RPMI7951 (cell line): ENCODE measurements at regions not wholly inside any gene's neighbourhood (a gene's known extent, or its start where the extent isn't known, plus 50 kb on each side); places are given as distances from the start of the nearest gene placed in this dataset.
"Not testable (repeated sequence)": the region's sequence is repeated elsewhere in the genome, so short reads cannot be mapped to it uniquely, and the experiment has no call there.

Experiments used
- DNase-seq: peaks from one replicate; pipeline ENCODE4 v3.0.0-alpha.2; 2012; ENCODE audit warnings: low read depth

DNA sequence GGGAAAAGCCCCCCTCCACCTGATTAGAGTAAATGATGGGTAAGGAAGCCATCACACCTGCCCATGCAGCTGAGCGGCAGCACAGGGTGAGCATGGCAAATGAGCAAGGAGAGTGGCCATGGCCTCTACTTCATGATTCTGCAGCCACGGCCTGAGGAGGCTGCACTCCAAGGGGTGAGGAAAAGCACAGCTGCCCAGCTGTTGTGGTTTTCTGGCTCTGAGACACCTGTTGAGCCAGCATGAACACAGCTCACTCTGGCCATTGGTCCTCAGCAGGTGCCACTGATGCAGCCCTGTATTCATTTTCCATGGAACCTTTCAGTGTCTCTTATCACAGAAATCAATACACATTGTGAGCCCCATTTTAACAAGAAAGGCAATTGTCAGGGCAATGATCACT is 707.2 kb downstream of the AACS start:
- DNase-seq = no peak

GRCh38 chr12:125773033-125773640 is 707.9 kb downstream of the AACS start:
- peak; percentile 14 for DNase-seq

- no peak for DNase-seq
Observed at GRCh38 chr12:125775507-125775906, 710.3 kb downstream of the AACS start.

- no peak for DNase-seq
Observed at GRCh38 chr12:125776212-125776611, 711.0 kb downstream of the AACS start.

DNA sequence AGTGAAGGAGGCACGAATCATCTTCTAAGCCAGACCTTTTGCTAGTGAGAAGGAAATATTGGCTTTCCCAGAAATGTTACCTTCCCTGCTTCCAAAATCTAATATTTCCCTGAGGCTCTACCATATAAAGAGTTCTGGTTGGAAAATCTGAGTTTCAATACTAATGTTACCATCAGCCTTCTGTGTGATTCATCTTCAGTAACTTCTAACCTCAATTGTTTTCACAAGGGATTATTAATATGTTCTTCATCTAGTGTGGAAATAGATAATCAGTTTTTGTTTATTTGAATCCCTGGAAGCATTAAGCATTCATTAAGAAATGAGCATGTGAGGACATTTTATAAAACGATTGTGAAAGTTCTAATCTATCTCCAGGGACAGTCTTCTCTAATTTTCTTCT is 720.9 kb downstream of the AACS start:
- DNase-seq = no peak

GRCh38 chr12:125794401-125794800 is 729.2 kb downstream of the AACS start:
- peak; percentile 26 for DNase-seq

GRCh38 chr12:125797421-125798175 is 732.4 kb downstream of the AACS start:
- DNase-seq = peak; percentile 1

DNA sequence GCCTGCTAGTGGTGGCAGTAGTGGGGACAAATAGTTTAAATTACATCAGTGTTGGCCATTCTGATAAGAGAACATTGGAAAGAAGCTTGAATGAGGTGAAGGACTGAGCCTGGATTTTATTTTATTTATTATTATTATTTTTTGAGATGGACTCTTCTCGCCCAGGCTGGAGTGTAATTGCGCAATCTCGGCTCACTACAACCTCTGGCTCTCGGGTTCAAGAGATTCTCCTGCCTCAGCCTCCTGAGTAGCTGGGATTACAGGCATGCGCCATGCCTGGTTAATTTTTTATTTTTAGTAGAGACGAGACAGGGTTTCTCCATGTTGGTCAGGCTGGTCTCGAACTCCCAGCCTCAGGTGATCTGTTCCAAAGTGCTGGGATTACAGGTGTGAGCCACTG is 739.4 kb downstream of the AACS start:
- no peak for DNase-seq

DNA sequence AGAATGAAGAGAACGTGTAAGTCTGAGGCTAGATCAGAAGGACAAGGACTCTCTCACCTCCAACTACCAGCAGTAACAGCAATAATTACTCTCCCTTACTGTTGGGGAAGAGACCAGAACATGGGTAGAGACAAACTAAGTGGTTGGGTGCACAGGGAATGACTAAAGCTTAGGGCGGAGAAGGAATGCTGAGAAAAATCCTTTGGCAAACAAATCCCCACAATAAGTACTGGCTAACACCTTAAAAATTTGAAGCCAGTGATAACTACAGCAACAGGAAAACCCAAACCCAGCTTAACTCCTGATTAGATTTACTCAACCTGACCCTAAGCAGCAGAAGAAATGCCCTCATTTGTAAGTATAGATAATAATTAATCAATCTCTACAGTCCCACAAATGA is 759.0 kb downstream of the AACS start:
- no peak for DNase-seq

GRCh38 chr12:125835852-125836251 is 770.6 kb downstream of the AACS start:
- no peak for DNase-seq

DNA sequence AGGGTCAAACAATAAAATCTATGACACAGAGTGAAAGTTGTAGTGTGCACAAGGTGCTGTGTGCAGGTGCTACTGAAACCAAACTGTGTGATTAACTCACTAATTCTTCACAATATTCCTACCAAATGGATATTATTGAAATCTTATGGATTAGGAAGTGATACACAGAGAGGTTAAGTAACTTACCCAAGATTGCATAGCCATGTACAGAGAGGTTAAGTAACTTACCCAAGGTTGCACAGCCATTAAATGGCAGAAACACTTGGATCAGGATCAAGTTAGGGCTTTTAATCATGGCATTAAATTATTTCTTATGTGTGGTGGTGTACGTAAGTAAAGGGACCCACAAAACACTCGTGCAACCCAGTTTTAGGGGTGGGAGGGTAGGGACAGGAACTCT is 771.4 kb downstream of the AACS start:
- DNase-seq = no peak

DNA sequence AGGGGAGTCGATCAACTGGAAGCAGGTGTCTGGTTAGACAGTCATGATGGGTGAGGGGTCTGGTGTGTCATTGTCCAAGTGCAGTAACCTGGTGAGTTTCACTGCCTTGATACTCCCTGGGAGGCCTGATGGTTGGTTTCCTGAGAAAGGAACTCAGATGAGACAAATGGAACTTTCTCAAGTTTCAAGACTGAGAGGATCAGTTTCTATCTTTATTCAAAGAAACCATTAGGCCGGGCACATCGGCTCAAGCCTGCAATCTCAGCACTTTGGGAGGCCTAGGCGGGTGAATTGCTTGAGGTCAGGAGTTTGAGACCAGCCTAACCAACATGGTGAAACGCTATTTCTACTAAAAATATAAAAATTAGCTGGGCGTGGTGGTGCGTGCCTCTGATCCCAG is 776.1 kb downstream of the AACS start:
- DNase-seq = no peak

- peak; percentile 2 for DNase-seq
Observed at GRCh38 chr12:125852116-125852515, 786.9 kb downstream of the AACS start.

DNA sequence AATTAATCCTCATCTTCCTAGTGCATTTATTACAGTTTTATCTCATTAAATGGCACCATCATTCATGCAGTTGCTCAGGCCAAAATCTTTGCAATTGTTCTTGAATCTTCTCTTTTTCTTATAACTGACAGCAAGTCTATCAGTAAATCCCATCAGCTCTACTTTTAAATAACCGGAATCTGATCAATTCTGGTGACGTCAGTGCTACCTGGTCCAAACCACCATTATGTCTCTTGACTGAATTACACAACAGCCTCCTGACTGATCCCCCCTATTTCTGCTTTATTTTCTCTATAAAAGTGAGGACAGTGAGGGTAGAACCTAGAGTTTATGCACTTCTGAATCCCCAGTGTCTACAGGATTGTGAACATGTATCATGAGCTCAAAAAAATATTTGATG is 787.4 kb downstream of the AACS start:
- DNase-seq = no peak

DNA sequence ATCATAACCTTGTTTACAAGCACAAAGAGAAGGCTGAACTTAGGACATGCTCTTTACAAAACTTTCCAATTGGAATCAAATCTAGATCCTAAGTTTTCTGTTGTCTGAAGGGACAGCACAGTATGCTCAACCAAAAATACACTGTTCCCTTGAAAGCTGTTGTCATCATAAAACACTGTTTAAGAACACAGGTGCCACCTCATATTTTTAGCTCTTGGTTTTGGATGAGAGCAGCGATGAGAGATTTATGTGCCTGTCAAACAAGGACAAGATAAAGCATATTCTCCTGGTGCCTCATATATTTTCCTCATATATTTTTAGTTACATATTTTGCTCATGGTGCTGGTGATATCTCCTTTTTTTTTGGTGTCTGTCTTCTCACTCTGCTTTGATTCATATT is 788.4 kb downstream of the AACS start:
- no peak for DNase-seq

GRCh38 chr12:125856366-125856765 is 791.1 kb downstream of the AACS start:
- no peak for DNase-seq

DNA sequence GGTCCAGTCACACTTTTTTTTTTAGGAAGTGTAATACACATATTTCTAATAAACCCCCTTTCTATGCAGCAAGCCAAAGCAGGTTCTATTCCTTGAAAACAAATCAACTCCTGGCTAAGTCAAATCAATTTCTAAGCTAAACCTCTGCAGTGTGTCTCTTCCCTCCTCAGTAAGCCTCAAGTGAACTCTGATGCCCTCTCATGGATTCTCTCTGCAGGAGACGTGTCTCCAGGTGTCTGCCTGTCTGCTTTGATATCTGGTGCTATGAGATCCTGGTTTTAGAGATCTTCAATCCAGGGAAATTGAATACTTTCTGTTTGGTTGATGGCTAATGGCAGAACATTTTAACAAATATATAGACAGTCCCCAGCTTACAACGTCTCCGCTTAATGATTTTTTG is 791.7 kb downstream of the AACS start:
- no peak for DNase-seq

DNA sequence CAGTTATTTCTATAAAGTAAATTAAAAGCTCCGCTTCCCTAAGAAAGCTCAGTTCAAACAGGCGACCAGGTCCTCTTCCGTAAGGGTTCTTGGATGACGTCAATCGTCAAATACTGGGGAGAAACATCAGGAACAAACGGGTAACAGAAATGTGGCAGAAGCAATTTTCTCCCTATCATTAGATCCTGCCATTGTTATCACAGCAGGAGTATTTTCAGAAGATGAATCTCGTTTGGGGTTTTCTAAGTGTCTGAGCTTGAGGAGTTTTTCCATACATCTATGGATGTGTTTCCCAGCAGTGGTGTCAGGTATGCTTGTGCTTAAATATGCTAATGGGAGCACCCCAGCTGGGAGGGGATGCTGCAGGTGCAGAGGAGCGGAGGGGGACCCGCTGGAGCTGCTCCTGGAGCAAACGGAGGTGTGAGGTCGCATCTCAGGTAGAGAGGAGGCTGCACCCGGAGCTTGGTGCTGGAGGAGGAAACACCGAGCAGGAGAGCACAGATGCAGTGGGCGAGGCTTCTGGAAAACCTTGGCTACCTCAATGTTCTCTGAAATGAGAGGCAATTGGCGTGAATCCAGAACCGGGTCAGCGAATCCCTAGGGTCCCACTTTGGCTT is 795.5 kb downstream of the AACS start:
- DNase-seq = no peak

DNA sequence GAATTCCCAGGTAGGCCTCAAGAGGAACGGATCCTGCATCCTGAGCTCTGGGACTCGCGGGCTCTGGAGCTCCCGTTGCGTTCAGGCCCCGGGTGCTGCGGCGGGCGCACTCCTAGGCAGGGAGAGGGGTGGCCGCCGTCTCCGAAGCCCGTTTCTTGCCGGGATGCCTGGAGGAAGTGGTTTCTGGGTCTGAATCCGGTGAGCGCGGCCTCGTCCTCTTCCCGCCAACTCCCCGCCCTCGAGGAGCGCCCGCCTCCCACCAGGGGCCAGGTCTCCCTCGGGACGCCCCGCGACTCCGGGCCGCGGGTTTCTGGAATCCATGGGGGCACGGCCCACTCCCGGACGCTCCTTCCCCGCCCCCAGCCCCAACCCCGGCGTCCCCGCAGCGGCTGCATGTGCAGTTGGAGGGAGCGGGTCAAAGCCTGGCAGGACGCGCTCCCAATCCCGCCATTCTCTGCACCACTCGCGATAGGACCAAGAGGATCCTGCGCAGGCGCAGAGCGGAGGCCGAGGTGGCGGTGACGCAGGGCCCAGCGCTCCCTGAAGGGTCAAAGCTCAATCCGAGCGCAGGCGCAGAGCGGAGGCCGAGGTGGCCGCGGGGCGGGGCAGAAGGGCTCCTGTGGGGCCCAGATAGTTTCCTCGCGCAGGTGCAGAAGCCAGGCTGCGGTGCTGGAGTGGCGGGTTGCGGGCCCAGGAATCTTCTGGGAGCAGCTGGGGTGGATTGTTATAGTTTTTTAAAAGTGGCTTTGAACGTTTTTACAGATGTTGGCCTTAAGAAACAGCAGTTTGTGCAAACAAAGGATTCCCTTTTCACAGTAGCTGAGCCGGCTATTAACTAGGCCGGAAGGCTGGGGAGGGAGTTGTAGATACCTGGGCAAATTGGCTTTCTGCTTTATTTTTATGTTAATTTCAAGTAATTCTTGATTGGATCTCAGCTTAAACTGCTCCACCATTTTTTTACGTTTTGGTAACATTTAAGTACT is 796.4 kb downstream of the AACS start:
- peak; percentile 35 for DNase-seq

GRCh38 chr12:125865236-125865635 is 800.0 kb downstream of the AACS start:
- not testable (repeated sequence) for DNase-seq

GRCh38 chr12:125871811-125872594 is 806.8 kb downstream of the AACS start:
- DNase-seq = no peak
